DMS153 (cell line): ENCODE measurements at regions not wholly inside any gene's neighbourhood (a gene's known extent, or its start where the extent isn't known, plus 50 kb on each side); places are given as distances from the start of the nearest gene placed in this dataset.

Experiments used
- DNase-seq: peaks from one replicate; lab custom pipeline; 2025; lab: John Stamatoyannopoulos, UW

- DNase-seq, result no peak
These were observed 456.8 kb downstream of the MAFB start for GRCh38 chr20:40232273-40232672.

- DNase-seq, result no peak
These were observed 458.6 kb downstream of the MAFB start for GRCh38 chr20:40230486-40230885.

DNA sequence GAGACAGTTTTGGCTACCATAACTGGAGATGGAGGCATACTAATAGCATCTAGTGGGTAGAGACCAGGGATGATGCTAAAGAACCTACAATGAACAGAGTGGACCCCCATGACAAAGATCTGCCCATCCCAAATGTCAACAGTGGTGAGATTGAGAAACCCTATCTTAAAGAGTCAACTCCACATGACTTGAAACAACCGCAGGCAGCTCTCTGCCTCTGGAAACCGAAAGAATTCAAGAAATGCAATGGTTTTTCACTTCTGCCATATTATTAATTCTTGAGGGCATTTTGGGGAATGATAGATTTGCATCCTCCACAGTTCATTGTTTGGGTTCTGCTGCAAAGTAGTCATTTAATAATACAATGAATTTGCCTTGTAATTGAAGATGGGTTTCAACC, 463.4 kb downstream of the MAFB start:
- DNase-seq, result no peak

DNA sequence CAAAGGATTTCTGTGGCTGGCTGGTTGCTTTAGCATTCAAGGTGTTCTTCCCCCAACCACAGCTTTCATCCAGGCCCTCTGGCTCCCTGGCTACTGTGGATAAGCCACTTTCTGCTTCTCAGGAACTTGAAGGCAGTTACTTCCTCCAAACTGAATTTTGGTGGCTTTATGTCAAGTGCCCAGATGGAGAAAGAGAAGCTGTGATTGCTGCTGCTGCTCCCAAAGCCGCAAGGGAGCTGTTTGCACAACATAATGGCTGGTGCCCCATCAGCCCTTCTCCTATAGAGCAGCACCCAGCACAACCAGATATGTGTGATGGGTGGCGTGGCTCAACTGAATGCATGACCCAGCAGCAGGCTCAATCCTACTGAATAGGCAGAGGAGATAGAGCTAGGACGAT, 465.2 kb downstream of the MAFB start:
- DNase-seq, result no peak

DNA sequence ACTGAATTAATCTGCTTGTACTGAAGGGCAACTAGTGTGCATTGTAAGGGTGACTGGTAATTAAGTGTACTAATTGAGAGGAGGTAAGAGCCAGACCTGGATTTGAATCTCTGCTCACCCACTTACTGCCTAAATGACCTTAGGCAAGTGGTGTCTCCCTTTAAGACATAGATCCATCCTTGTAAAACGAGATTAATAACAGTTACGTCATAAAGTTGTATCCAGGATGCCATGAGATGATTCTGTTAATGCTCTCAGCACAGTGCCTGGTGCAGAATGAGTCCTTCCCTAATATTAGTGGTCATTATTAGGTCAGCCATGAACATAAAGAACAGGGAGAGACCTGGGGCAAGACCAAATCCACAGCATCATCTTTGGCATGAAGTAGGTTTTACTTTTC, 470.1 kb downstream of the MAFB start:
- DNase-seq, result no peak

DNA sequence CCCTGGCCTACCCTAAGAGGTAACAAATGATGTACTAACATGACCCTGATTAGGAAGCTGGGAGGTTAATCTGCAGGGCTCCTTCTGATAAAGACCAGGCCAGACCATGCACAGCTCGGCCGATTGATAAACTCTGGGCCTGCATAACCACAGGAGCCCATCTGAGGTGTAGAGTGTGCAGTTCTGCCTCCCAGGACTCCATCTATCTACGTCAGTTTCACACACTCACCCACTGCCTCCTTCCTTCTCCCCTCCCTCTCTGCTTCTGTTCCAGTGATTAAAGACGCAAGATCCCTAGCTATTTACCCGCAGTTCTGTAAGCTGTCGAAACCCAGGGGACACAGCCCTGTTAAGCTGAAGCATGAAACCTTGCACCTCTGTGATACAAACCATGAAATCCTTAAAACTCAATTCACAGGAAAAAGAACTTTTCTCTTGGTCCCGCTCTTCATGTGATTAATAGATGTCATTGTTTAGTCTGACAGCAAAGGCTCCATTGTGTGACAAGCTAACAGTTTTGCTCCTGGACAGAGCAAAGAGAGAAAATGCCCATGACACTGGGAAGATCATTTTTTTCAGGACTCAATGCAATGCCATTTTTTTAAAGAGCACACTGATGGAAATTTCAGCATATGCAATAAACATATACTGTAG, 470.6 kb downstream of the MAFB start:
- no peak for DNase-seq

DNA sequence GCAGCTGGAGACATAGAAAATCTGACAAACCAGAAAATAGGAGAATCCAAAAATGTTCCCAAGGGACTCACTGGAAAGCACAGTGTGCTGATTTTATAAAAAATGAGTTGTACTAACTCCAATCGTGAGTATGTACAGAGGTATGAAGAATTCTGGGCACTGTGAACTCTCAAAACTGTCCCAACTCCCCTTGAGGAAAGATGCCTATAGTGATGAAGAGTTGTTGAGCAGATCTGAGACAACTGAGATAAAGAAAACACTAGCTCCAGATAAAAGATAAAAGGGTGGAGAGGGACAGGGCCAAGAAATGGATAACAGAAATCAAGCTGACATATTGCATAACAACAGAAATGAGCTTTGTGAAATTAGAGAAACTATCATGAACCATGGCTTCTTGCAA, 481.4 kb downstream of the MAFB start:
- no peak for DNase-seq

GRCh38 chr20:40205971-40206370, 483.1 kb downstream of the MAFB start:
- DNase-seq, result no peak

GRCh38 chr20:40203032-40203431, 486.0 kb downstream of the MAFB start:
- DNase-seq, result no peak

- DNase-seq, result no peak
These were observed 491.3 kb downstream of the MAFB start for GRCh38 chr20:40197691-40198090.

DNA sequence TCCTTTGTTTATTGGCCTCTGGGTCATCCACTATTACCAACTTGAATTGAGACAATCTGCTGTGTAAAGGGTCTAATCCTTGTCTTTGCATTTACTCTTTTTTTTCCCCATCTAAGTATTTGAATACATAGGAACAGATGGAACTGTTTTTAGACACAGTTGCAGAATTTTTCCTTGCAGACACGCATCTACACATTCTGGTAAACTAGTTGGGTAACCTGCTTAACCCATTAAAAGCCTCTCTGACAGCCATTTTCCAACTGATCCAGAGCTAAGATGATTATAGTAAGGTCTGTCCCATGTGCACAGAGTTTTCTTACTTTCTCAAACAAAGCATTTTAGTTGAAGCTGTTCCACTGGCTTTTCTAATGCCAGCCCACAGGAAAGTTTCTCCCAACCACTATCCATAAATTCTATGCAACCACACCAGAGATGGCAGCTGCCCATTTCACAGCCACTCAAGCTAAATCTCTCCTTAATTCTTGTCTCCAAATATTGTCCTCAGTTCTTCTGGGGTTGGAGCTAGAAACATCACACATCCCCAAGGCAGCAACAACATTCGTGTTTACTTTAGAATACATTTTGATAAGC, 492.1 kb downstream of the MAFB start:
- DNase-seq, result no peak

DNA sequence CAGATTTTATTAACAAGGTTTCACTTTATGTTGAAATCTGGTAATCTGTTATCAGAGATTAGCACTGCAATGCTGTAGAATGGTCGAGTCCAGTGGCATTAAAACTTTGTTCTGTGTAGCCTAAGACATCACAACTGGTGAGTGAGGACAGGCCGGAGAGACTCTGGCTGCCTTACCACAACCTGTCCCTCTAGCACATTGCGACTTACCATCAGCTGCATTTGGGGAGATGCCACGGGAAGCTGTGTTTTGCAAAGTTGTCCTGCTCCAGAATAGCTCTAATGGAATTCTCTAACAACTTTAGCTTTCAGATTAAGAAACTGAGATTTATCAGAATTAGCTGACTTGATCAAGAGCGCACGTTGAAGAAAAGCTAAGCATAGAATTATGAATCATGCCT, 493.3 kb downstream of the MAFB start:
- DNase-seq, result no peak

GRCh38 chr20:40192529-40192928, 496.5 kb downstream of the MAFB start:
- no peak for DNase-seq

DNA sequence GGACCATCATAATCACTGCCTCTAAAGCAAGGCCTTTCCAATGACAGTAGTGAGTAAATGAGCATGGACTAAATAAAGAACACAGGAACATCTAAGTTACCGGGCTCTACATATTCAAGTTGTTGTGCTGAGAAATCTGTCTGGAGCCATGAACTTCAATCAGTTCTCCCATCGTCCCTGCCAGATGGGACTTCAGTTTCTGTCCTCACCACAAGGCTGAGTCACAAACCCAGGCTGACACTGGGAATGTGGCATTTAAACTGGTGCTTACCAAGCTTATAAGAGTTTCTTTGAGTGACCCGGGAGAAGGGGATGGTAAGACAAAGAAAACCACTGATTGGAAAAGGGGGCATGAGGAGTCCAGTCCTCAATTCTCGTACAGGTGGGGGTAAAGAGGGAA, 497.0 kb downstream of the MAFB start:
- no peak for DNase-seq

GRCh38 chr20:40191573-40191972, 497.5 kb downstream of the MAFB start:
- DNase-seq, result no peak

- no peak for DNase-seq
These were observed 499.4 kb downstream of the MAFB start for GRCh38 chr20:40189621-40190020.

- DNase-seq, result no peak
These were observed 500.7 kb downstream of the MAFB start for GRCh38 chr20:40188319-40188718.

GRCh38 chr20:40186826-40187225, 502.2 kb downstream of the MAFB start:
- DNase-seq, result no peak

DNA sequence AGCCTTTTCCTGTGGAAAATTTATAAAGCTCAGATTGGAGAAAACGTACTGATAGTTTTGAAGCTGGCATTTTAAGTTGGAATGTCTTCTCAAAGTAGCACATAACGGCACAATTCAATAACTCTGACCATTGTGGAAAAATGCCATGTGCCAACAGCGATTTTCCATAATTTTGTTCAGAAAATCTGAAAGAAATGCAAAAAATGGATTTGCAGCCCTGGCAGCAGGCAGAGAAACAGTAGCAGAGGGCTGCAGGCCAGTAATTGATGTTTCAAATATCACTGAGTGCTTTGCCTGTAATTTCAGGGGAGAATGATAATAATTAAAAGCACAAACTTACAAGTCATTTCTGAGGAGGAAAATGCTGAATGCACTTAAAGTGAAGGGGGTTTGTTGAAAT, 507.4 kb downstream of the MAFB start:
- DNase-seq, result no peak

- DNase-seq, result no peak
These were observed 512.8 kb downstream of the MAFB start for GRCh38 chr20:40176098-40176841.

DNA sequence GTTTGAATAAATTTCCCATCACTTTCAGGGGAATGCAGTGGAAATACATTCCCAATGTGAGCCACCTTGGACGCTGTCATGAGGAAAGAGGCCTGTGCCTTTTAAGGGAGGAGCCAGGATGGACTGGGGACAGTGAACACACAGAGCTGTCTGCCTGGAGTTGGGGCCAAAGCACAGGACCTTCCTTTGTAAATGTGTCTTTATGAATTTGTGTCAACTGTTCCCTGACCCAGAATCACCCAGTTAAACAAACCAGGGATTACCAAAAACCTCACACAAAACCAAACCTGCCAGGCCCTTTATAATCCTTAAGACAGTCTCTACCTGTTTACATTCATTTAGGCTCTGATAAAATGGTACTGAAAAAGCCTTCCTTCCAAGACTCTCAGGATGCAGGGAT, 513.7 kb downstream of the MAFB start:
- no peak for DNase-seq

- no peak for DNase-seq
These were observed 515.2 kb downstream of the MAFB start for GRCh38 chr20:40173872-40174271.

GRCh38 chr20:40168981-40169620, 519.9 kb downstream of the MAFB start:
- no peak for DNase-seq
